Gastroesophageal sphincter (tissue), 4 donors: ENCODE measurements at regions not wholly inside any gene's neighbourhood (a gene's known extent, or its start where the extent isn't known, plus 50 kb on each side); places are given as distances from the start of the nearest gene placed in this dataset.
"Not testable (repeated sequence)": the region's sequence is repeated elsewhere in the genome, so short reads cannot be mapped to it uniquely, and the experiment has no call there.

Experiments used
- ATAC-seq: fragments of 150-250 bp; one replicate; pipeline ENCODE4 v1.9.1; 2016; ENCODE audit warnings: mild to moderate bottlenecking, moderate library complexity
- H3K27ac ChIP-seq, 4 donors: fragments of 200-600 bp; sonication (generic) in 3 of 4; 1 replicate in 3 of 4; 2 replicates in 1 of 4; pipeline ENCODE4 v1.5.1; 2016 to 2019
- H3K27me3 ChIP-seq: fragments of 200-600 bp; sonication (generic); one replicate; pipeline ENCODE4 v1.5.1; 2019
- H3K36me3 ChIP-seq, 2 donors: fragments of 200-600 bp; sonication (generic); one replicate each; pipeline ENCODE4 v1.5.1; 2019; ENCODE audit warnings: control low read depth in 1 of 2
- H3K4me1 ChIP-seq, 3 donors: fragments of 200-600 bp; sonication (generic); 1 replicate in 2 of 3; 2 replicates in 1 of 3; pipeline ENCODE4 v1.5.1; 2016 to 2019; ENCODE audit warnings: control low read depth in 2 of 3
- H3K4me3 ChIP-seq, 2 donors: fragments of 200-600 bp; sonication (generic); one replicate each; pipeline ENCODE4 v1.5.1; 2019; ENCODE audit warnings: mild to moderate bottlenecking in 1 of 2, moderate library complexity in 1 of 2
- H3K9me3 ChIP-seq, 3 donors: fragments of 200-600 bp; sonication (generic); one replicate each; pipeline ENCODE4 v1.5.1; 2017 to 2019; ENCODE audit warnings: control low read depth in 2 of 3
- CTCF ChIP-seq, 4 experiments: fragments of 200-600 bp in 2 of 4; fragments of 450-650 bp in 2 of 4; sonication (generic) in 1 of 4; IDR thresholded peaks; one replicate each; pipeline ENCODE4 v1.5.1; 2017 to 2019; ENCODE audit warnings: antibody characterized with exemption in 4 of 4, mild to moderate bottlenecking in 2 of 4, moderate library complexity in 2 of 4
- EP300 ChIP-seq: sonication (generic); formaldehyde crosslinking; IDR thresholded peaks from one replicate; pipeline ENCODE4 v1.6.1; 2017; ENCODE audit warnings: antibody characterized with exemption, mild to moderate bottlenecking
- POLR2A ChIP-seq, 2 donors: fragments of 450-650 bp; IDR thresholded peaks; one replicate each; pipeline ENCODE4 v1.6.1; 2017; ENCODE audit warnings: antibody characterized with exemption in 2 of 2, mild to moderate bottlenecking in 2 of 2, moderate library complexity in 1 of 2
- POLR2AphosphoS5 ChIP-seq: sonication (generic); formaldehyde crosslinking; IDR thresholded peaks from one replicate; pipeline ENCODE4 v1.6.1; 2017; ENCODE audit warnings: antibody characterized with exemption
- WGBS, 2 donors: methylation state at CpG; one replicate each; pipeline ENCODE4 v1.1.5; 2018; ENCODE audit warnings: low coverage in 1 of 2; 5-methylcytosine and 5-hydroxymethylcytosine counted together

- no peak for ATAC-seq
- no peak overlapping the region for H3K27ac ChIP-seq
Observed at GRCh38 chrX:13386636-13387035, 66.8 kb upstream of the ATXN3L start.

GRCh38 chrX:13386092-13386491 is 66.2 kb upstream of the ATXN3L start:
- TF ChIP-seq POLR2AphosphoS5 (no peak), EP300 (no peak), CTCF (IDR thresholded peaks at IDR 0.05) (no peak), POLR2A (IDR thresholded peaks at IDR 0.05) (no peak)
- H3K36me3 ChIP-seq = no peaks in the 10 kb centered on the region
- H3K27ac ChIP-seq = no peak overlapping the region
- ATAC-seq = no peak
- no peaks in the 10 kb centered on the region for H3K9me3 ChIP-seq
- H3K27me3 ChIP-seq = no peaks in the 10 kb centered on the region
- no peak overlapping the region for H3K4me3 ChIP-seq
- H3K4me1 ChIP-seq = no peaks in the 10 kb centered on the region
- 88% methylated on average over 1 to 3 of the region's 3 CpGs for WGBS, 2 donors

More at GRCh38 chrX:13386636-13387035, 66.8 kb upstream of the ATXN3L start:
- no peaks in the 10 kb centered on the region for H3K36me3 ChIP-seq
- no peak for TF ChIP-seq POLR2AphosphoS5
- H3K9me3 ChIP-seq = no peaks in the 10 kb centered on the region
- H3K27me3 ChIP-seq = no peaks in the 10 kb centered on the region
- H3K4me1 ChIP-seq = no peaks in the 10 kb centered on the region
- no peak overlapping the region for H3K4me3 ChIP-seq

DNA sequence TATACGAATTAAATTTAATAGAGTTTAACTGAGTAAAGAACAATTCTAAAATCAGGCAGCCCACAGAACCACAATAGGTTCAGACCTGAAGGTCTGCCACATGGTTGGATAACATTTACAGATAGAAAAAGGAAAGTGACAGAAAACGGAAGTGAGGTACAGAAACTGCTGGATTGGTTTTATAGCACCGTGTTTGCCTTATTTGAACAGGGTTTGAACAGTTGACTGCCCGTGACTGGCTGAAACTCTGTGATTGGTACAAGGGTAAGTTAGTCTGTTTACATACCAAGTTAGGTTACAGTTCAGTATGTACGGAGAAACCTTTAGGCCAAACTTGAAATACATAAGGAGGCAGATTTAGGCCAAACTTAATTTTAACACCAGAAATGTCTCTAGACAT is 64.1 kb upstream of the ATXN3L start:
- Histone ChIP-seq H3K27ac (no peak overlapping the region), H3K4me3 (no peak overlapping the region), H3K4me1 (no peaks in the 10 kb centered on the region), H3K27me3 (no peaks in the 10 kb centered on the region), H3K36me3 (no peaks in the 10 kb centered on the region), H3K9me3 (no peaks in the 10 kb centered on the region)
- WGBS, 2 donors = 74 to 96% methylated on average over 3 to 5 of the region's 5 CpGs
- TF ChIP-seq CTCF (IDR thresholded peaks at IDR 0.05) = no peak
- TF ChIP-seq POLR2A (IDR thresholded peaks at IDR 0.05) = no peak
- no peak for ATAC-seq

DNA sequence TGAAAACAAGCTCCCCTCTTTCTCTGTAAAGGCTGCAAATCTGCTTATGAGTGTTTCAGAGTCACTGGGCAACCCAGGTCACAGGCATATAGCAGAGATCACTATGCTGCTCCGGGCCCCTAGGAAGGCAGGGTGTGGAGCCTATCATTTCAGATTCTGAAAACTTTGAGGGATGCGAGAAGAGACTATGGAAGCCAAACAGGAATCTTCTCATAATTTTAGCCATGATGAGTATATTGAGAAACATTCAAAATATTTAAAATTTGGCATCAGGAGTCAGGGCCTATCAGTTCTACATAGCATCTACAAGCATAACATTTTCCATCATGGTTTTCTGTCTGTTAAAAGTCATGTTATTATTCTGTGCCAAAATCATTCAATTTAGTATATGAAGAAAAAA is 61.7 kb upstream of the ATXN3L start:
- no peak for ATAC-seq

GRCh38 chrX:13380211-13380610 is 60.4 kb upstream of the ATXN3L start:
- Histone ChIP-seq H3K4me3 (no peak overlapping the region), H3K36me3 (no peaks in the 10 kb centered on the region), H3K27ac (no peak overlapping the region), H3K27me3 (no peaks in the 10 kb centered on the region), H3K9me3 (no peaks in the 10 kb centered on the region), H3K4me1 (no peaks in the 10 kb centered on the region)
- ATAC-seq = no peak
- WGBS, 2 donors = 38 to 45% methylated on average over 2 of the region's 2 CpGs
- TF ChIP-seq POLR2AphosphoS5 (no peak), EP300 (no peak), POLR2A (IDR thresholded peaks at IDR 0.05) (no peak), CTCF (IDR thresholded peaks at IDR 0.05) (no peak)

More for the DNA sequence above, 61.7 kb upstream of the ATXN3L start:
- Histone ChIP-seq H3K27me3 (no peaks in the 10 kb centered on the region), H3K4me3 (no peak overlapping the region), H3K36me3 (no peaks in the 10 kb centered on the region), H3K4me1 (no peaks in the 10 kb centered on the region), H3K27ac (no peak overlapping the region), H3K9me3 (no peaks in the 10 kb centered on the region)
- 50 to 79% methylated on average over 1 to 2 of the region's 2 CpGs for WGBS, 2 donors
- TF ChIP-seq CTCF (IDR thresholded peaks at IDR 0.05) = no peak
- no peak for TF ChIP-seq POLR2A (IDR thresholded peaks at IDR 0.05)
- no peak for TF ChIP-seq EP300
- TF ChIP-seq POLR2AphosphoS5 = no peak

- WGBS, 2 donors = 83% methylated on average over 4 of the region's 60 CpGs; no CpG with 5 or more reads in 1 of the 2 donors
- H3K9me3 ChIP-seq, H3K27me3 ChIP-seq, H3K27ac ChIP-seq, H3K36me3 ChIP-seq, H3K4me1 ChIP-seq, H3K4me3 ChIP-seq: not testable (repeated sequence)
- ATAC-seq = peak; percentile 39
Observed at GRCh38 chrX:13378562-13379518, 59.0 kb upstream of the ATXN3L start.
